ENCODE measurements at regions not wholly inside any gene's neighbourhood (a gene's known extent, or its start where the extent isn't known, plus 50 kb on each side); places are given as distances from the start of the nearest gene placed in this dataset.
A peak's percentile ranks its signal among the peaks of the same experiment; 100 is the strongest.

DNA sequence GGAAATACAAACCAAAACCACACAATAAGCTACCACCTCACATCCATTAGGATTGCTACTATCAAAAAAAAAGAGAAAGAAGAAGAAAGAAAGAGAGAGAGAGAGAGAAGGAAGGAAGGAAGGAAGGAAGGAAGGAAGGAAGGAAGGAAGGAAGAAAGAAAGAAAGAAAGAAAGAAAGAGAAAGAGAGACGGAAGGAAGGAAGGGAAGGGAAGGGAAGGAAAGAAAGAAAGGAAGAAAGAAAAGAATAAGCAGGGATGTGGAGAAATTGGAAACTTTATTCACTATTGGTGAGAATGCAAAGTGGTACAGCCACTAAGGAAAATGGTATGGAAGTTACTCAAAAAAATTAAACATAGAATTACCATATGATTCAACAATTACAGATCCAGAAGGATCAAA is 159.9 kb downstream of the ID4 start:
- Histone ChIP-seq H3K27ac (ENCODE audit: low read depth, low read length, poor library complexity, severe bottlenecking) (no peak overlapping the region), H3K27me3 (replicated peaks; ENCODE audit: insufficient read depth, low read depth, low read length, poor library complexity) (peaks cover 27% of the 10 kb centered on the region), H3K36me3 (ENCODE audit: insufficient read depth, low read length, poor library complexity, severe bottlenecking) (no peaks in the 10 kb centered on the region), H3K4me1 (ENCODE audit: insufficient read depth, low read length, poor library complexity, severe bottlenecking) (no peaks in the 10 kb centered on the region), H3K9me3 (ENCODE audit: low read depth, low read length, poor library complexity, severe bottlenecking) (no peaks in the 10 kb centered on the region), H3K4me3 (ENCODE audit: low read depth, low read length, poor library complexity, severe bottlenecking) (no peak overlapping the region)
- intact Hi-C loops (cut with micrococcal nuclease; ENCODE audit: unreplicated experiment): no loop called here
- TF ChIP-seq, protein P1, sequence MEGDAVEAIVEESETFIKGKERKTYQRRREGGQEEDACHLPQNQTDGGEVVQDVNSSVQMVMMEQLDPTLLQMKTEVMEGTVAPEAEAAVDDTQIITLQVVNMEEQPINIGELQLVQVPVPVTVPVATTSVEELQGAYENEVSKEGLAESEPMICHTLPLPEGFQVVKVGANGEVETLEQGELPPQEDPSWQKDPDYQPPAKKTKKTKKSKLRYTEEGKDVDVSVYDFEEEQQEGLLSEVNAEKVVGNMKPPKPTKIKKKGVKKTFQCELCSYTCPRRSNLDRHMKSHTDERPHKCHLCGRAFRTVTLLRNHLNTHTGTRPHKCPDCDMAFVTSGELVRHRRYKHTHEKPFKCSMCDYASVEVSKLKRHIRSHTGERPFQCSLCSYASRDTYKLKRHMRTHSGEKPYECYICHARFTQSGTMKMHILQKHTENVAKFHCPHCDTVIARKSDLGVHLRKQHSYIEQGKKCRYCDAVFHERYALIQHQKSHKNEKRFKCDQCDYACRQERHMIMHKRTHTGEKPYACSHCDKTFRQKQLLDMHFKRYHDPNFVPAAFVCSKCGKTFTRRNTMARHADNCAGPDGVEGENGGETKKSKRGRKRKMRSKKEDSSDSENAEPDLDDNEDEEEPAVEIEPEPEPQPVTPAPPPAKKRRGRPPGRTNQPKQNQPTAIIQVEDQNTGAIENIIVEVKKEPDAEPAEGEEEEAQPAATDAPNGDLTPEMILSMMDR (conservative IDR thresholded peaks at IDR 0.05; ENCODE audit: low read depth, low read length): no peak
- TF ChIP-seq EZH2 (IDR thresholded peaks at IDR 0.05; ENCODE audit: borderline replicate concordance, low read depth, low read length, poor library complexity, severe bottlenecking): no peak
- ChIA-PET POLR2A (ENCODE audit: low non-redundant PET) (no interaction called here), CTCF (no interaction called here)
- no TSS peak for BruUV-seq (replicated peaks)
- DNase-seq (ENCODE audit: low spot score): no peak

DNA sequence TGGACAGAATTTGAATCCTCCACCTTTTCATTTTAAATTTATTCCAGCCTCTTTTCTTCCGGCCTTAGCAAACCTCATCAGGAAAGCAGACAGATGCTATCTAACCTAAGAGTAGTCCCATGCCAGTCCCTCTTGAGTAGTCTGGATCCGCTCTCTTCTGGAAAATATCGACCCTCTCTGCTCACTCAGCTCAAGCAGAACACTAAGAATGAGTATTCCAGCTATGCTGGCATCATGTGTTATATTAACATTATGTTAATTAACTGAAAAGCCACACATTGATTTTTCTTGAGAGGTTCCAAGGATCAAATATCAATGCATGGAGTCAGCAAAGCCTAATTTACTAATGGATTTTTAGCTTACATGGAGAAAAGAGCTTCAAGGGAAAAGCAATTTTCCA is 161.4 kb downstream of the ID4 start:
- H3K27me3 ChIP-seq (replicated peaks; ENCODE audit: insufficient read depth, low read depth, low read length, poor library complexity): peaks cover 14% of the 10 kb centered on the region
- H3K27ac ChIP-seq (ENCODE audit: low read depth, low read length, poor library complexity, severe bottlenecking): no peak overlapping the region
- H3K4me1 ChIP-seq (ENCODE audit: insufficient read depth, low read length, poor library complexity, severe bottlenecking): no peaks in the 10 kb centered on the region
- DNase-seq (ENCODE audit: low spot score): no peak
- no peaks in the 10 kb centered on the region for H3K36me3 ChIP-seq (ENCODE audit: insufficient read depth, low read length, poor library complexity, severe bottlenecking)
- intact Hi-C loops (cut with micrococcal nuclease; ENCODE audit: unreplicated experiment): no loop called here
- POLR2A ChIA-PET (ENCODE audit: low non-redundant PET): no interaction called here
- CTCF ChIA-PET: no interaction called here
- TF ChIP-seq EZH2 (IDR thresholded peaks at IDR 0.05; ENCODE audit: borderline replicate concordance, low read depth, low read length, poor library complexity, severe bottlenecking): no peak
- TF ChIP-seq, protein P1 (conservative IDR thresholded peaks at IDR 0.05; ENCODE audit: low read depth, low read length): no peak
- no TSS peak for BruUV-seq (replicated peaks)
- no peak overlapping the region for H3K4me3 ChIP-seq (ENCODE audit: low read depth, low read length, poor library complexity, severe bottlenecking)
- no peaks in the 10 kb centered on the region for H3K9me3 ChIP-seq (ENCODE audit: low read depth, low read length, poor library complexity, severe bottlenecking)

DNA sequence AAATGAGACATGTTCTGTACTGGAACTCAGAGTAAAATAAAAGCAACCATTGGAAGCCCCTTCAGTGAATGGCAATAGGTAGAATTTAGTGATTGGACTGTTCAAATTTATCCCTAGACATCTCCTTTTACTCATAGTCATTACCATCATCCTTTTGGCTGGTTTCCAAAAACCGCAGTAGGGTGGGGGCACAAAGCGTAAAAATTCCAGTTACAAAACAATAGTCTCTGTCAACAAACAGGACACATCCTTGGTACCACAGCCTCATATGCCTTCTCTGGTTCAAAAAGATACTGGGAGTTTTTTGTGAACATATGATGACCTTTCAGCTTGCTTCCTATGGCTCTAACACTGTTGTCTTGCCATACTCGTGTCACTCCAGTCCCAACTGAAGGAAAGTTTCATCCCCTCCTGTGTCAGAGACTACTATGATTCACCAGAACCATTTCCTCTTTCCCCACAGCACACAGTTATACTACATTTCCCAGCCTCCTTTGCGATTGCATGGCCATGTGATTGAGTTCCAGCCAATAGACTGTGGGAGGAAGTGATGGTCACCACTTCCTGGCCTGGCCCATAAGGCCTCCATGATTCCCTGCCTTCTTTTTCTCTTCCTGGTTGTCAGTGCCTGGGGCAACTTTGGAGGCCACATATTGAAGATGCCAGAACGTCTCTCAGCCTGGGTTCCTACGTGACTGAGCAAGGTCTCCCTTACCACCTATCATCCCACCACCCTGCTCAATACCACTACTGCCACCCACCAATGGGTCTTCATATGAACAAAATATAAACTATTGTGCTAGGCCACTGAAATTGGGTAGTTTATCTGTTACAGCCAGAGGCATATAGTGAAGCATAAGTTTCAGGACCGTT is 162.4 kb downstream of the ID4 start:
- H3K27ac ChIP-seq (ENCODE audit: low read depth, low read length, poor library complexity, severe bottlenecking): no peak overlapping the region
- CTCF ChIA-PET: no interaction called here
- H3K36me3 ChIP-seq (ENCODE audit: insufficient read depth, low read length, poor library complexity, severe bottlenecking): no peaks in the 10 kb centered on the region
- peaks cover 6% of the 10 kb centered on the region for H3K27me3 ChIP-seq (replicated peaks; ENCODE audit: insufficient read depth, low read depth, low read length, poor library complexity)
- peak; percentile 46 for DNase-seq (ENCODE audit: low spot score)
- no peak overlapping the region for H3K4me3 ChIP-seq (ENCODE audit: low read depth, low read length, poor library complexity, severe bottlenecking)
- no peak for TF ChIP-seq EZH2 (IDR thresholded peaks at IDR 0.05; ENCODE audit: borderline replicate concordance, low read depth, low read length, poor library complexity, severe bottlenecking)
- TF ChIP-seq, protein P1 (conservative IDR thresholded peaks at IDR 0.05; ENCODE audit: low read depth, low read length): no peak
- POLR2A ChIA-PET (ENCODE audit: low non-redundant PET): no interaction called here
- BruUV-seq (replicated peaks): no TSS peak
- intact Hi-C loops (cut with micrococcal nuclease; ENCODE audit: unreplicated experiment): no loop called here
- no peaks in the 10 kb centered on the region for H3K9me3 ChIP-seq (ENCODE audit: low read depth, low read length, poor library complexity, severe bottlenecking)
- H3K4me1 ChIP-seq (ENCODE audit: insufficient read depth, low read length, poor library complexity, severe bottlenecking): no peaks in the 10 kb centered on the region
